Stomach (tissue), 4 donors: ENCODE measurements at regions not wholly inside any gene's neighbourhood (a gene's known extent, or its start where the extent isn't known, plus 50 kb on each side); places are given as distances from the start of the nearest gene placed in this dataset.

Source experiments
- CTCF ChIP-seq, 7 experiments: fragments of 450-650 bp in 4 of 7; fragments of 200-600 bp in 3 of 7; sonication (generic) in 3 of 7; IDR thresholded peaks; one replicate each; pipeline ENCODE4 v1.5.1; 2016 to 2019; ENCODE audit warnings: antibody characterized with exemption in 7 of 7, control low read depth in 2 of 7, mild to moderate bottlenecking in 1 of 7
- POLR2A ChIP-seq, 4 donors: fragments of 450-650 bp; IDR thresholded peaks; one replicate each; pipeline ENCODE4 v1.6.1; 2016; ENCODE audit warnings: antibody characterized with exemption in 4 of 4, control low read depth in 2 of 4, mild to moderate bottlenecking in 1 of 4, moderate library complexity in 1 of 4

GRCh38 chr2:188880740-188881139 lies 93.4 kb upstream of the COL3A1 start:
- no peak for TF ChIP-seq POLR2A (IDR thresholded peaks at IDR 0.05)
- TF ChIP-seq CTCF (IDR thresholded peaks at IDR 0.05) = no peak
